ENCODE measurements at regions not wholly inside any gene's neighbourhood (a gene's known extent, or its start where the extent isn't known, plus 50 kb on each side); places are given as distances from the start of the nearest gene placed in this dataset.
"Not testable (repeated sequence)": the region's sequence is repeated elsewhere in the genome, so short reads cannot be mapped to it uniquely, and the experiment has no call there.

GRCh38 chr1:149674921-149675320 lies 91.3 kb downstream of the PPIAL4C start:
- TF ChIP-seq, protein P1, sequence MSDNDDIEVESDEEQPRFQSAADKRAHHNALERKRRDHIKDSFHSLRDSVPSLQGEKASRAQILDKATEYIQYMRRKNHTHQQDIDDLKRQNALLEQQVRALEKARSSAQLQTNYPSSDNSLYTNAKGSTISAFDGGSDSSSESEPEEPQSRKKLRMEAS (IDR thresholded peaks at IDR 0.05; ENCODE audit: low read depth), result not testable (repeated sequence)
- not testable (repeated sequence) for TF ChIP-seq TCF12 (IDR thresholded peaks at IDR 0.05); YY1 (IDR thresholded peaks at IDR 0.05; ENCODE audit: low read depth); TEAD4 (IDR thresholded peaks at IDR 0.05; ENCODE audit: borderline replicate concordance, insufficient read depth); POLR2AphosphoS5 (IDR thresholded peaks at IDR 0.05; ENCODE audit: low read depth, low read length); GABPA (IDR thresholded peaks at IDR 0.05; ENCODE audit: low read depth); MXI1 (IDR thresholded peaks at IDR 0.05; ENCODE audit: low read depth, low read length); CTCF (IDR thresholded peaks at IDR 0.05); NFIC (IDR thresholded peaks at IDR 0.05; ENCODE audit: borderline replicate concordance)

Data from SK-N-SH (cell line).